ENCODE measurements at regions not wholly inside any gene's neighbourhood (a gene's known extent, or its start where the extent isn't known, plus 50 kb on each side); places are given as distances from the start of the nearest gene placed in this dataset.

GRCh38 chr2:167697948-167698347, 549.4 kb downstream of the STK39 start:
- no peak overlapping the region for H3K4me3 ChIP-seq
- H3K9me3 ChIP-seq (ENCODE audit: low read depth, low read length) = no peaks in the 10 kb centered on the region
- no peaks in the 10 kb centered on the region for H3K36me3 ChIP-seq (ENCODE audit: insufficient read depth, low read length)
- H3K9ac ChIP-seq (ENCODE audit: insufficient read length) = no peak overlapping the region
- H3K27ac ChIP-seq = no peak overlapping the region
- no peak for TF ChIP-seq POLR2AphosphoS5 (IDR thresholded peaks at IDR 0.05; ENCODE audit: borderline replicate concordance, low read depth, low read length)
- TF ChIP-seq FOXP2 (optimal IDR thresholded peaks at IDR 0.05; ENCODE audit: control extremely low read depth, extremely low read length, insufficient read depth) = no peak
- TF ChIP-seq EZH2 (IDR thresholded peaks at IDR 0.05) = no peak
- no peak for DNase-seq (ENCODE audit: low read depth, low spot score)

- Histone ChIP-seq H3K4me3 (no peak overlapping the region), H3K9ac (ENCODE audit: insufficient read length) (no peak overlapping the region), H3K36me3 (ENCODE audit: insufficient read depth, low read length) (no peaks in the 10 kb centered on the region), H3K9me3 (ENCODE audit: low read depth, low read length) (no peaks in the 10 kb centered on the region), H3K27ac (no peak overlapping the region)
- TF ChIP-seq POLR2AphosphoS5 (IDR thresholded peaks at IDR 0.05; ENCODE audit: borderline replicate concordance, low read depth, low read length) = no peak
- TF ChIP-seq EZH2 (IDR thresholded peaks at IDR 0.05) = no peak
- TF ChIP-seq FOXP2 (optimal IDR thresholded peaks at IDR 0.05; ENCODE audit: control extremely low read depth, extremely low read length, insufficient read depth) = no peak
- DNase-seq (ENCODE audit: low read depth, low spot score) = no peak
Measured at GRCh38 chr2:167697194-167697593, 550.2 kb downstream of the STK39 start.

DNA sequence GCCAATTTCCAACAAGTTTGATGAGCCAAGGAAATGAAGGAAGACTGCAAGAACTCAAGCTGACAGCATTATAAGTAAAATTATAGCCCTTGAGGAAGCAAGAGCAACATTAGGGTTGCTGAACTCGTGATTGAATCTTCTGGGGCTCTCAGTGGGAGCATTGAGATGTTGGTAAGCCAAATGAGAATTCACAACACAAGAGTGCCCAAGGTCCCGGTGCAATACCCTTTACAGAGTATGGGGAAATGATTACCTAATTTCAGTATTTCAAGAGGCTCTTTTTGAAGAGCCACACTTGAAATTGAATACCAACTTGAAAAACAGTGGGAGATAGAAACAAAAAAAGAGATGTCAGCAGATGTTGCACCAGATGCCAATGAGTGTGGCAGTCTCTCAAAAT, 554.5 kb downstream of the STK39 start:
- Histone ChIP-seq H3K27ac (peak overlapping the region; percentile 87), H3K36me3 (ENCODE audit: insufficient read depth, low read length) (no peaks in the 10 kb centered on the region), H3K4me3 (peak overlapping the region; percentile 12), H3K9ac (ENCODE audit: insufficient read length) (no peak overlapping the region), H3K9me3 (ENCODE audit: low read depth, low read length) (no peaks in the 10 kb centered on the region)
- DNase-seq (ENCODE audit: low read depth, low spot score) = peak; percentile 82
- TF ChIP-seq EZH2 (IDR thresholded peaks at IDR 0.05) (no peak), POLR2AphosphoS5 (IDR thresholded peaks at IDR 0.05; ENCODE audit: borderline replicate concordance, low read depth, low read length) (no peak)

GRCh38 chr2:167692191-167692590, 555.2 kb downstream of the STK39 start:
- H3K27ac ChIP-seq = peak overlapping the region; percentile 87
- H3K4me3 ChIP-seq = peak overlapping the region; percentile 52
- no peaks in the 10 kb centered on the region for H3K36me3 ChIP-seq (ENCODE audit: insufficient read depth, low read length)
- DNase-seq (ENCODE audit: low read depth, low spot score) = peak; percentile 94
- H3K9ac ChIP-seq (ENCODE audit: insufficient read length) = no peak overlapping the region
- no peaks in the 10 kb centered on the region for H3K9me3 ChIP-seq (ENCODE audit: low read depth, low read length)
- no peak for TF ChIP-seq EZH2 (IDR thresholded peaks at IDR 0.05)
- TF ChIP-seq POLR2AphosphoS5 (IDR thresholded peaks at IDR 0.05; ENCODE audit: borderline replicate concordance, low read depth, low read length) = no peak; the same call in 1 of the 2 replicates
- TF ChIP-seq FOXP2 (optimal IDR thresholded peaks at IDR 0.05; ENCODE audit: control extremely low read depth, extremely low read length, insufficient read depth) = peak; percentile 37

- H3K36me3 ChIP-seq (ENCODE audit: insufficient read depth, low read length) = no peaks in the 10 kb centered on the region
- H3K9ac ChIP-seq (ENCODE audit: insufficient read length) = no peak overlapping the region
- DNase-seq (ENCODE audit: low read depth, low spot score) = no peak
- no peak overlapping the region for H3K4me3 ChIP-seq
- no peak for TF ChIP-seq EZH2 (IDR thresholded peaks at IDR 0.05)
- no peak for TF ChIP-seq FOXP2 (optimal IDR thresholded peaks at IDR 0.05; ENCODE audit: control extremely low read depth, extremely low read length, insufficient read depth)
- TF ChIP-seq POLR2AphosphoS5 (IDR thresholded peaks at IDR 0.05; ENCODE audit: borderline replicate concordance, low read depth, low read length) = no peak
- H3K9me3 ChIP-seq (ENCODE audit: low read depth, low read length) = no peaks in the 10 kb centered on the region
- no peak overlapping the region for H3K27ac ChIP-seq
Measured at GRCh38 chr2:167689444-167689843, 558.0 kb downstream of the STK39 start.

- H3K4me3 ChIP-seq = no peak overlapping the region
- no peak overlapping the region for H3K9ac ChIP-seq (ENCODE audit: insufficient read length)
- no peak for DNase-seq (ENCODE audit: low read depth, low spot score)
- no peak overlapping the region for H3K27ac ChIP-seq
- H3K9me3 ChIP-seq (ENCODE audit: low read depth, low read length) = no peaks in the 10 kb centered on the region
- H3K36me3 ChIP-seq (ENCODE audit: insufficient read depth, low read length) = no peaks in the 10 kb centered on the region
- TF ChIP-seq FOXP2 (optimal IDR thresholded peaks at IDR 0.05; ENCODE audit: control extremely low read depth, extremely low read length, insufficient read depth) (no peak), POLR2AphosphoS5 (IDR thresholded peaks at IDR 0.05; ENCODE audit: borderline replicate concordance, low read depth, low read length) (no peak), EZH2 (IDR thresholded peaks at IDR 0.05) (no peak)
Measured at GRCh38 chr2:167686691-167687090, 560.7 kb downstream of the STK39 start.

DNA sequence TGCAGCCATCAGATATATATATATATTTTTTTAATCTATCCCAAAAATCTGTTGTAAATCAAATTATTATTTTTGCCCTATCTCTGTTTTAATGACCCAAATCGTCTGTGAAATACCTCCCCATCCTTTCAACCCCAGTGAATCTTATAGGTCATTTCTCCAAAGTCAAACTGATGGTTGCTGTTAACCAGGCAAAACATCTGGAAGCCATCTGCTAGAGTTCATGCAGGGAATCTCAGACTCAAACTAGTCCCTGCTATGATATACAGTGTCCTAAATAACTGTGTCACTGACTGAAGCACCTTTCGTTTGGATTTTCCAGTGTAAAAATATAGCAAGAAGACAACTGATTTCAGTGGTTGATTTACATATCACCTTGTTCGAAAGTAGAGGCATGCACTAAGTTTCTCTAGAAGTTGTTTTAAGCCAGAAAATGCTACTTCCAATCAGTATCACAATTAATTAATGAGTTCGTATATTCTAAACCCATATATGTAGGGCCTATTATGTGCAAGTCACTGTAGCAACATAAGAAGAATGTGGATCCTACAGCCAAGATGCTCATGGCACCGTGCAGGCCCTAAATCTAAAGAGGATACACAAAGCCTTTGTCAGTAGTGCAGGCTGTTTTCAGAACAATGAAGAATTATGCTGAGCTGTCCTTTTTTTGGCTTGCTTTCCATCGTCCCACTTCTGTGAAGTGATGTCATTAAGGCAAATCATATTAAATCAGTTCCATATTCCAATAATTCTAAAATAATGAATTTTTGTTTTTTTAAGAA, 566.0 kb downstream of the STK39 start:
- Histone ChIP-seq H3K9ac (ENCODE audit: insufficient read length) (no peak overlapping the region), H3K36me3 (ENCODE audit: insufficient read depth, low read length) (no peaks in the 10 kb centered on the region), H3K9me3 (ENCODE audit: low read depth, low read length) (no peaks in the 10 kb centered on the region), H3K4me3 (no peak overlapping the region), H3K27ac (no peak overlapping the region)
- TF ChIP-seq EZH2 (IDR thresholded peaks at IDR 0.05) (no peak), FOXP2 (optimal IDR thresholded peaks at IDR 0.05; ENCODE audit: control extremely low read depth, extremely low read length, insufficient read depth) (no peak), POLR2AphosphoS5 (IDR thresholded peaks at IDR 0.05; ENCODE audit: borderline replicate concordance, low read depth, low read length) (no peak)
- DNase-seq (ENCODE audit: low read depth, low spot score) = no peak

GRCh38 chr2:167678158-167678557, 569.2 kb downstream of the STK39 start:
- no peak overlapping the region for H3K4me3 ChIP-seq
- no peak overlapping the region for H3K27ac ChIP-seq
- H3K9me3 ChIP-seq (ENCODE audit: low read depth, low read length) = no peaks in the 10 kb centered on the region
- no peak for DNase-seq (ENCODE audit: low read depth, low spot score)
- H3K36me3 ChIP-seq (ENCODE audit: insufficient read depth, low read length) = no peaks in the 10 kb centered on the region
- TF ChIP-seq FOXP2 (optimal IDR thresholded peaks at IDR 0.05; ENCODE audit: control extremely low read depth, extremely low read length, insufficient read depth) = no peak
- TF ChIP-seq POLR2AphosphoS5 (IDR thresholded peaks at IDR 0.05; ENCODE audit: borderline replicate concordance, low read depth, low read length) = no peak
- TF ChIP-seq EZH2 (IDR thresholded peaks at IDR 0.05) = no peak
- H3K9ac ChIP-seq (ENCODE audit: insufficient read length) = no peak overlapping the region

DNA sequence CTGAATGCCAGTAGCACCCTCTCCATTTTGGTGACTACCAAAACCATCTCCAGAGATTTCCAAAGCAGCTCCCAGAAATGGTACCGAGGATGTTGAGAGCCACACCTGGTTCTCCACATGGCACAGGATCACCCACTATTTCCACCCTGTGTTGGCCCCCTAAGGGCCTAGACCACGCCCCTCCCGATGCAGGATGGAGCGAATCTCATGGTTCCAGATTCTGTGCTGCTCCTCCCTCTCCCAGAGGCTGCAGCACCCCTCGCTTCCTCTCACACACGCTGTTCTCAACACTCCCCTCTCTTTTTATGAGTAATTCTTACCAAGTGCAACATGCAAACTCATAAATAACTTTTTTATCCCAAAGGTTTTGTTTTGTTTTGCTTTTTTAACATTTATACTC, 571.5 kb downstream of the STK39 start:
- TF ChIP-seq FOXP2 (optimal IDR thresholded peaks at IDR 0.05; ENCODE audit: control extremely low read depth, extremely low read length, insufficient read depth) (no peak), POLR2AphosphoS5 (IDR thresholded peaks at IDR 0.05; ENCODE audit: borderline replicate concordance, low read depth, low read length) (no peak), EZH2 (IDR thresholded peaks at IDR 0.05) (no peak)
- no peak for DNase-seq (ENCODE audit: low read depth, low spot score)
- Histone ChIP-seq H3K9me3 (ENCODE audit: low read depth, low read length) (no peaks in the 10 kb centered on the region), H3K27ac (no peak overlapping the region), H3K9ac (ENCODE audit: insufficient read length) (no peak overlapping the region), H3K4me3 (no peak overlapping the region), H3K36me3 (ENCODE audit: insufficient read depth, low read length) (no peaks in the 10 kb centered on the region)
